IMR-90 (cell line): ENCODE measurements at regions not wholly inside any gene's neighbourhood (a gene's known extent, or its start where the extent isn't known, plus 50 kb on each side); places are given as distances from the start of the nearest gene placed in this dataset.

Experiments used
- CTCF ChIP-seq: conservative IDR thresholded peaks from 2 replicates; pipeline ENCODE4 v1.5.1; 2012; ENCODE audit warnings: mild to moderate bottlenecking, low read depth, low read length, improper control_type of control experiment
- MAZ ChIP-seq: IDR thresholded peaks from 2 replicates; pipeline ENCODE4 v1.6.1; 2012; ENCODE audit warnings: low read depth, mild to moderate bottlenecking, low read length, improper control_type of control experiment, moderate library complexity, borderline replicate concordance
- POLR2A ChIP-seq: IDR thresholded peaks from 2 replicates; pipeline ENCODE4 v1.6.1; 2012; ENCODE audit warnings: mild to moderate bottlenecking, low read depth, low read length

- no peak for TF ChIP-seq POLR2A
- no peak for TF ChIP-seq CTCF
- no peak for TF ChIP-seq MAZ
Observed at GRCh38 chr15:81569286-81570080, 195.5 kb upstream of the TMC3 start.
